Lung (tissue), 11 donors: ENCODE measurements at regions not wholly inside any gene's neighbourhood (a gene's known extent, or its start where the extent isn't known, plus 50 kb on each side); places are given as distances from the start of the nearest gene placed in this dataset.
A peak's percentile ranks its signal among the peaks of the same experiment; 100 is the strongest.

Source experiments
- ATAC-seq: fragments of 200-7000 bp; cut with Tn5 transposase; one replicate; pipeline ENCODE4 v1.9.1; 2020; ENCODE audit warnings: moderate number of reproducible peaks; ENCODE audit not compliant: insufficient read depth, low FRiP score
- DNase-seq, 3 donors: peaks; one replicate each; pipeline ENCODE4 v3.0.0-alpha.2; 2013 to 2017
- H3K27ac ChIP-seq, 2 donors: one replicate each; pipeline ENCODE4 v1.5.1; 2013; ENCODE audit warnings: mild to moderate bottlenecking in 2 of 2, moderate library complexity in 2 of 2, control low read depth in 1 of 2, inconsistent platforms in 1 of 2, low read depth in 1 of 2, low read length in 1 of 2
- H3K27me3 ChIP-seq, 3 donors: one replicate each; pipeline ENCODE4 v1.5.1; 2013; ENCODE audit warnings: low read length in 2 of 3; ENCODE audit not compliant: control insufficient read depth in 3 of 3, insufficient read depth in 3 of 3
- H3K36me3 ChIP-seq, 4 donors: one replicate each; pipeline ENCODE4 v1.5.1; 2013; ENCODE audit warnings: low read length in 4 of 4, mild to moderate bottlenecking in 1 of 4, moderate library complexity in 1 of 4; ENCODE audit not compliant: control insufficient read depth in 4 of 4, insufficient read depth in 4 of 4
- H3K4me1 ChIP-seq, 5 donors: one replicate each; pipeline ENCODE4 v1.5.1; 2013; ENCODE audit warnings: low read length in 5 of 5, mild to moderate bottlenecking in 2 of 5, moderate library complexity in 1 of 5; ENCODE audit not compliant: control insufficient read depth in 5 of 5, insufficient read depth in 5 of 5
- H3K4me3 ChIP-seq: one replicate; pipeline ENCODE4 v1.5.1; 2013; ENCODE audit warnings: mild to moderate bottlenecking, control low read depth, moderate library complexity
- H3K9ac ChIP-seq, 2 donors: one replicate each; pipeline ENCODE4 v1.5.1; 2013; ENCODE audit warnings: low read length in 2 of 2, control low read depth in 1 of 2; ENCODE audit not compliant: insufficient read depth in 1 of 2
- H3K9me3 ChIP-seq, 4 donors: one replicate each; pipeline ENCODE4 v1.5.1; 2013; ENCODE audit warnings: low read length in 3 of 4, mild to moderate bottlenecking in 1 of 4, moderate library complexity in 1 of 4; ENCODE audit not compliant: control insufficient read depth in 4 of 4, insufficient read depth in 3 of 4
- WGBS, 2 donors: extraction: QIAGEN DNeasy Blood & Tissue Kit; methylation state at CpG; one replicate each; pipeline ENCODE4 v1.1.7; 2013; 5-methylcytosine and 5-hydroxymethylcytosine counted together
- TF ChIP-seq, protein P1 (sequence below): IDR thresholded peaks from 2 replicates; pipeline ENCODE4 v1.5.1; 2012; ENCODE audit warnings: mild to moderate bottlenecking; ENCODE audit errors: control extremely low read depth, extremely low read depth
- donor health status: control.
- donor health status: control.
- donor health status: Bipolar disorder and iron deficiency.
- donor health status: healthy.
- donor health status: DM: yes; HTN: yes; CAD: no.

- TF ChIP-seq, protein P1, sequence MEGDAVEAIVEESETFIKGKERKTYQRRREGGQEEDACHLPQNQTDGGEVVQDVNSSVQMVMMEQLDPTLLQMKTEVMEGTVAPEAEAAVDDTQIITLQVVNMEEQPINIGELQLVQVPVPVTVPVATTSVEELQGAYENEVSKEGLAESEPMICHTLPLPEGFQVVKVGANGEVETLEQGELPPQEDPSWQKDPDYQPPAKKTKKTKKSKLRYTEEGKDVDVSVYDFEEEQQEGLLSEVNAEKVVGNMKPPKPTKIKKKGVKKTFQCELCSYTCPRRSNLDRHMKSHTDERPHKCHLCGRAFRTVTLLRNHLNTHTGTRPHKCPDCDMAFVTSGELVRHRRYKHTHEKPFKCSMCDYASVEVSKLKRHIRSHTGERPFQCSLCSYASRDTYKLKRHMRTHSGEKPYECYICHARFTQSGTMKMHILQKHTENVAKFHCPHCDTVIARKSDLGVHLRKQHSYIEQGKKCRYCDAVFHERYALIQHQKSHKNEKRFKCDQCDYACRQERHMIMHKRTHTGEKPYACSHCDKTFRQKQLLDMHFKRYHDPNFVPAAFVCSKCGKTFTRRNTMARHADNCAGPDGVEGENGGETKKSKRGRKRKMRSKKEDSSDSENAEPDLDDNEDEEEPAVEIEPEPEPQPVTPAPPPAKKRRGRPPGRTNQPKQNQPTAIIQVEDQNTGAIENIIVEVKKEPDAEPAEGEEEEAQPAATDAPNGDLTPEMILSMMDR = no peak
Measured at GRCh38 chr18:55774505-55774904, 186.5 kb upstream of the TCF4 start.

DNA sequence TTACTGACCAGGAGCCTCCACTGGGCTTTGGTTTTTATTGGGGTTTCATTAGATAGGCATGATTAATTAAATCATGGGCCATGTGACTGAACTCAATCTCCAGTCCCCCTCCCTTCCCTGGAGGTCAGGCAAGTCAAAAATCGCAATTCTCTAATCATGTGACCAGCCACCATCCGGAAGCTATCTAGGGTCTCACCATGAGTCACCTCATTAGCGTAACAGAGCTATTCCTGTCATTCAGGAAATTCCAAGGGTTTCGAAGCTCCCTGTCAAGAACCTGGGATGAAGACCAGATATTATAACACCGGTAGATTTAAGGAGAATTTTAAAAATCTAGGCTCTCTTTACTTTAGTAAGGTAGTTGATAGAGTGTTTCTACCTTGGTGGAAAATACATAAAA is 180.3 kb upstream of the TCF4 start:
- TF ChIP-seq, protein P1 = no peak
- peaks cover 0 to 4% (median 0%) of the 10 kb centered on the region in 5 donors for H3K4me1 ChIP-seq
- no peaks in the 10 kb centered on the region for H3K9me3 ChIP-seq
- no peaks in the 10 kb centered on the region for H3K36me3 ChIP-seq
- no peaks in the 10 kb centered on the region for H3K27me3 ChIP-seq
- no peak for ATAC-seq
- no peak overlapping the region for H3K9ac ChIP-seq
- no peak overlapping the region for H3K27ac ChIP-seq
- no peak overlapping the region for H3K4me3 ChIP-seq
- DNase-seq = no peak
- 66 to 81% methylated on average over 5 of the region's 5 CpGs for WGBS, 2 donors

More at GRCh38 chr18:55774505-55774904, 186.5 kb upstream of the TCF4 start:
- no peak for ATAC-seq
- H3K27ac ChIP-seq = no peak overlapping the region
- H3K27me3 ChIP-seq = peaks cover 0 to 12% (median 0%) of the 10 kb centered on the region in 3 donors
- H3K9ac ChIP-seq = no peak overlapping the region
- DNase-seq = no peak
- WGBS, 2 donors = 86 to 93% methylated on average over 5 of the region's 5 CpGs
- no peaks in the 10 kb centered on the region for H3K9me3 ChIP-seq
- H3K36me3 ChIP-seq = peaks cover 0 to 1% (median 0%) of the 10 kb centered on the region in 4 donors
- no peak overlapping the region for H3K4me3 ChIP-seq
- peaks cover 0 to 5% (median 0%) of the 10 kb centered on the region in 5 donors for H3K4me1 ChIP-seq

DNA sequence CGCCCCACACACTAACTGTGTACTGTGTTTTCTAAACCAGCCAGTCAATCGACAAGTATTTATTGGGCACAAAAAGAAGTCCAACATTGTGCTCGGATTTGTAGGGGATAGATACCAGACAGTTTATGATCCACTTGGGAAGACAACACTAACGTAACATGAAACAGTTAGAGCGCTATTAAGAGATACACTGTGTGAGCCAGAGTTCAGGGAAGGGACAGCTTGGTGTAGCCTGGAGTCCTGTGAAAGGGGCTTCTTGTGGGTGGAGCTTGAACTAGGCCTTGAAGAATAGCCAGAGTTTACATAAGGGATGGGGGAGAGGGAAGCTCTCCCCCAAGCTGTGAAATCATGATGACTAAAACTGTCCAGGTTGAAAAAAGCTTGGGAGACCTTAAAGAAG is 176.4 kb upstream of the TCF4 start:
- H3K4me1 ChIP-seq = peaks cover 0 to 4% (median 0%) of the 10 kb centered on the region in 5 donors
- H3K9me3 ChIP-seq = no peaks in the 10 kb centered on the region
- H3K36me3 ChIP-seq = no peaks in the 10 kb centered on the region
- WGBS, 2 donors = 91% methylated on average over 5 of the region's 5 CpGs
- TF ChIP-seq, protein P1 = no peak
- peak in 2 of 3 donors; percentile 33 to 71 for DNase-seq
- H3K27ac ChIP-seq = no peak overlapping the region
- ATAC-seq = no peak
- H3K9ac ChIP-seq = no peak overlapping the region
- no peak overlapping the region for H3K4me3 ChIP-seq
- H3K27me3 ChIP-seq = no peaks in the 10 kb centered on the region

DNA sequence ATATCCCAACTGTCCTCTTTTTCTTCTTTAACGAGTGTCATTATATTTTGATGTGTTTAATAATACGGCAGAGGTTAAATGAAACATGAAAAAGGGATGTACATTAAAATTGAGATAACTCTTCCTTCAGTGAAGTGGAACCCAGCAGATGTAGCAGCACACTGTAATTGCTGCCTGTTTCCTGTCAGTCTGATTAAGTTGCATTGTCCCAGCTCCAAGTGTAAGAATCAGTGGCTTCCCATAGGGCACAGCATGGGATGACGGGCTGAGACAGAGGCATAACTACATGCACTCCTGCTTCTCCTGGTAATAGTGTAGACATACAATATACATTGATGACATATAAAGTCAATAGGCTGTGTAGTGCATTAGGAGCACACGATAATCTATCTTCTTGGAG is 175.8 kb upstream of the TCF4 start:
- Histone ChIP-seq H3K36me3 (no peaks in the 10 kb centered on the region), H3K9ac (no peak overlapping the region), H3K27me3 (no peaks in the 10 kb centered on the region), H3K9me3 (no peaks in the 10 kb centered on the region), H3K27ac (no peak overlapping the region), H3K4me3 (no peak overlapping the region), H3K4me1 (peaks cover 0 to 4% (median 0%) of the 10 kb centered on the region in 5 donors)
- DNase-seq (peak in 1 of 3 donors; percentile 52), ATAC-seq (no peak)
- TF ChIP-seq, protein P1 = no peak
- WGBS, 2 donors = 73 to 74% methylated on average over 4 of the region's 4 CpGs
